ENCODE measurements at regions not wholly inside any gene's neighbourhood (a gene's known extent, or its start where the extent isn't known, plus 50 kb on each side); places are given as distances from the start of the nearest gene placed in this dataset.

DNA sequence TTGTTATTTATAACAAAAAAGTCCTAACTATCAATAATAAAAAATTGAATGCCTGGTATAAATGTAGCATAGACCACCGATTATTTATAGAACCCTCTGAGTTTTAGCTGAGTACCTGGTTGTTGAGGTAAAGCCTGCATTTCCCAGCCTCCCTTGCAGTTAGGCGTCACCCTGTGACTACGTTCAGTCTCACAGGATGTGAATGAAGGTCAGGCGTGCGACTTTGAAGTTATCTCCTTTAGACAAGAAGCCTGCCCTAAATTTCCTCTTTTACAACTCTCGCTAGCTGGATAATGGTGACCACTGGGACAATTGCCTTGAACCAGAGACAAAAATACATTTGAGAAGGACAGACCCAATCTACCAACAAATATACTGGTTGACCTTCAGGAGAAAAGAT lies 67.5 kb upstream of the TES start:
- TF ChIP-seq, protein P1, sequence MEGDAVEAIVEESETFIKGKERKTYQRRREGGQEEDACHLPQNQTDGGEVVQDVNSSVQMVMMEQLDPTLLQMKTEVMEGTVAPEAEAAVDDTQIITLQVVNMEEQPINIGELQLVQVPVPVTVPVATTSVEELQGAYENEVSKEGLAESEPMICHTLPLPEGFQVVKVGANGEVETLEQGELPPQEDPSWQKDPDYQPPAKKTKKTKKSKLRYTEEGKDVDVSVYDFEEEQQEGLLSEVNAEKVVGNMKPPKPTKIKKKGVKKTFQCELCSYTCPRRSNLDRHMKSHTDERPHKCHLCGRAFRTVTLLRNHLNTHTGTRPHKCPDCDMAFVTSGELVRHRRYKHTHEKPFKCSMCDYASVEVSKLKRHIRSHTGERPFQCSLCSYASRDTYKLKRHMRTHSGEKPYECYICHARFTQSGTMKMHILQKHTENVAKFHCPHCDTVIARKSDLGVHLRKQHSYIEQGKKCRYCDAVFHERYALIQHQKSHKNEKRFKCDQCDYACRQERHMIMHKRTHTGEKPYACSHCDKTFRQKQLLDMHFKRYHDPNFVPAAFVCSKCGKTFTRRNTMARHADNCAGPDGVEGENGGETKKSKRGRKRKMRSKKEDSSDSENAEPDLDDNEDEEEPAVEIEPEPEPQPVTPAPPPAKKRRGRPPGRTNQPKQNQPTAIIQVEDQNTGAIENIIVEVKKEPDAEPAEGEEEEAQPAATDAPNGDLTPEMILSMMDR (conservative IDR thresholded peaks at IDR 0.05; ENCODE audit: low read depth, low read length): no peak

DNA sequence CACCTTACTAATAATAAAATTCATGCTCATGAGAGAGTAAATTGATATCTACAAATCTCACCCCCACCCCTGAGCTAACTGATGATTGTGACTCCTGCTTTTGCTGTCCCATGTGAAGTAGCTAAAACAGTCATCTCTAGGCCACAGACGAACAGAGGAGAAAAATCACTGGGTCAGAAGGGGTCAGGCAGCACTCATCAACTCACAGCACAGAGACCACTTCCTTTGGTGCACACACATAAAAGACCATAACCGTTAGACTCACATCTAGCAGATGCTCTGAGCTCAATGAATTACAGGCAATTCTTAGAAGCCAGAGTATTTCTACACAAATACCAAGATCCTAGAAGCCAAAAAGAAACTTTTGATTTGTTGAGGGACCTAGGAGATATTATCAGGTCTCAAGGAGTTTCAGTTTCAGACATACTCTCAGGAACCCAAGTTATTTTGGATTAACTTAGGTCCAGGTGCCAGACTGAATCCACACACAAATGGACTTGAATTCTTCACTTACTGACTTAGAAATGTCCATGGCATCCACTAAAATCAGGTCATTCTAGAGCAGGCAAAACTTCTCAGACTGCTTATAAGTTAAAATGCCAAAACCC lies 65.0 kb upstream of the TES start:
- TF ChIP-seq, protein P1 (conservative IDR thresholded peaks at IDR 0.05; ENCODE audit: low read depth, low read length): no peak
- DNase-seq (ENCODE audit: low read depth): no peak
- H3K4me3 ChIP-seq (ENCODE audit: low read depth, low read length): no peak overlapping the region

More for the DNA sequence above, 67.5 kb upstream of the TES start:
- H3K4me3 ChIP-seq (ENCODE audit: low read depth, low read length): no peak overlapping the region
- DNase-seq (ENCODE audit: low read depth): no peak

DNA sequence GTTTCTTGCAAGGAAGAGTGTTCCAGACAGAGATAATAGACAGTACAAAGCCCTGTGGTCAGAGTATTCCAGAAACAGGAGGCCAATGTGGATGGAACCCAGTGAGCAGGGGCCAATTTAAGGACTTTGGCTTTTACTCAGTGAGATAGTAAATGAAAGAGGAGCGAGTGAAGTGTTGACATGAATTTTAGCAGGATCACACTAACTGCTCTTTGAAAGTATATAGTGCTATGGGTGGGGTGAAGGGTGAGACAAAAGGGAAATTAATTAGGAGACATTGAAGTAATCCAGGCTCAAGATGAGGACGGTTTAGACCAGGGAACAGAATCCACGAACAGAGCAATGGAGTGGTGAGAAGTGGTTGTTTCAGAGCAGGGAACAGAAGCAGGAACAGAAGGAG lies 62.2 kb upstream of the TES start:
- TF ChIP-seq, protein P1 (conservative IDR thresholded peaks at IDR 0.05; ENCODE audit: low read depth, low read length): no peak
- no peak overlapping the region for H3K4me3 ChIP-seq (ENCODE audit: low read depth, low read length)
- no peak for DNase-seq (ENCODE audit: low read depth)

DNA sequence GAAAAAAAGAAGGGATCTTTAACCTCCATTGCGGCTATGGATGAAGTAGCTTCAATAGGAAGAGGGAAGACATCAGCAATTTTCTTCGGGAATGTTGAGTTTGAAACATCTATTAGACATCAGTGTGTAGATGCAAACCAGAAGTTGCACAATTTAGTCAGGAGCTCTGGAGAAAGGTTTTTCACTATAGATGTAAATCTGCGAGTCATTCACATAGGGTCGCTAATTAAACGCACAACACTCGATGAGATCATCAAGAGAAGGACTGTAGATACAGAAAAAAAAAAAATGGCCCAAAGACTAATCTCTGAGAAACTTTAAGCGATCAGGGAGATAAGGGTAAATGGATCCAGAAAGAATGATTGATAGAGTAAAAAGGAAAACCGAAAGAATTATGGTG lies 61.7 kb upstream of the TES start:
- no peak for DNase-seq (ENCODE audit: low read depth)
- TF ChIP-seq, protein P1 (conservative IDR thresholded peaks at IDR 0.05; ENCODE audit: low read depth, low read length): no peak
- H3K4me3 ChIP-seq (ENCODE audit: low read depth, low read length): no peak overlapping the region

DNA sequence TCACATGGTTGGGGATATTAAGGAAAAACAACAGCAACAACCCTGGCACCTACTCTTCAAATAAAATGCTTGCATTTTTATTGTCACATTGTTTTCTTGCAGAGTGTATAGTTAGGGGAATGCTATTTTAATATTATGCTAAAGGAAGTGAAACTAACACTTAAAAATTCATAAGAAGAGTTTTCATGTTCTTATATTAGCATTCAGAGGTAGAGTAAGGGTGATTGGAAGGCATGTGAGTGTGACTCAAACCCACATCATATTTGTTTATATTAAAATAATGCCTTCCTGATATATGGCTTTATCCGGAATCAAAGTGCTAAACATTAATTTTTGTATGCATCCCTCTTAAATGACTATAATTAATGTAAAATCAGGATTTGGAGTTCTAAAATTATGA lies 59.8 kb upstream of the TES start:
- TF ChIP-seq, protein P1 (conservative IDR thresholded peaks at IDR 0.05; ENCODE audit: low read depth, low read length): no peak
- DNase-seq (ENCODE audit: low read depth): no peak
- H3K4me3 ChIP-seq (ENCODE audit: low read depth, low read length): no peak overlapping the region

DNA sequence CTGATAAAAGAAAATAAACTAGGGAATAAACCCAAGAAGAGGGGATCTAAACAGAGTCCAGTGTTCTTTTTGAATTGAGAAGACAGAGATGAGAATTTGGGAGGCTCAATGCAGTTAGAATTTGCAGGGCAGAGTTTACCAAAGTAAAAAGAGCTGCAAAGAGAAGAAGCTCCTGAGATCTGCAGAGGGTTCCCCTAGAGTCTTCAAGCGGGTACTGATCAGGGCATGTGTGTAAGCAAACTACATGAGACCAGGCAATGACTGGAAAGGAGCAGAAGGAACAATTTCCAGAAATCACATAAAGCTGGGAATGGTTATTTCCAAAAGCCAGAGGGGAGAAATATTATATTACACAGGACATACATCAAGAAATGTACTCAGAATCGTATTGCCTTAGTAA lies 58.1 kb upstream of the TES start:
- H3K4me3 ChIP-seq (ENCODE audit: low read depth, low read length): no peak overlapping the region
- no peak for DNase-seq (ENCODE audit: low read depth)
- TF ChIP-seq, protein P1 (conservative IDR thresholded peaks at IDR 0.05; ENCODE audit: low read depth, low read length): no peak

DNA sequence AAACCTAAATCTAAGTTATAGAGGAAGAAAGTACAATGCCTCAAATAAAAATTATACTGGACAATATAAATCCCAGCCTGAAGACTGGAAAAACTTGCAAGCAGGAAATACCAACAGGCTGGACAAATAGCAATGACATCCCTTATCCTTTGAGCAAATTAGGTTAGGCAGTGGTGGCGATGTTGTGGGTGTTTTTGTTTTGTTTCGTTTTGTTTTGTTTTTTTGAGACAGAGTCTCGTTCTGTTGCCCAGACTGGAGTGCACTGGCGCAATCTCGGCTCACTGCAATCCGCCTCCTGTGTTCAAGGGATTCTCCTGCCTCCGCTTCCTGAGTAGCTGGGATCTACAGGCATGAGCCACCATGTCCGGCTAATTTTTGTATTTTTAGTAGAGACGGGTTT lies 57.3 kb upstream of the TES start:
- TF ChIP-seq, protein P1 (conservative IDR thresholded peaks at IDR 0.05; ENCODE audit: low read depth, low read length): no peak
- DNase-seq (ENCODE audit: low read depth): no peak
- H3K4me3 ChIP-seq (ENCODE audit: low read depth, low read length): no peak overlapping the region

Measured in epithelial cell of proximal tubule (primary cell).